ENCODE measurements at regions not wholly inside any gene's neighbourhood (a gene's known extent, or its start where the extent isn't known, plus 50 kb on each side); places are given as distances from the start of the nearest gene placed in this dataset.

DNA sequence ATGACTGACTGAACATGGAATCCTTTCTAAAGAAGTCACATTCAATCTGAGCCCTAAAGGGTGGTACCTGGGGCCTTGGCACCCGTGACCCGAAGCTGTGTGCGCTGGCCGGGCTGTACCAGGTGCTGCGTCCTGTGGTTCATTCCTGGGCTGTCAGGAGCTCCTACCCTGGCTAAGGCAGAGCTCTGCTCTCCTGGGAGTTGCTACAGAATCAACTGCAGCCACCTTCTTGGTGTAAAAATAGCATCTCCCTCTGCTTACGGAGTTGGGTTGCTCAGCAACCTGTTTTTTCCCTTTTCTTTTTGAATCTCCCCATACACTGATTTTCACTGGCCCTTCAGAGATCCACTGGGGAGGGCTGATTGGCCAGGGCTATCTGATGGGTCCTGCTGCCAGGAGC lies 236.6 kb upstream of the PDE10A start:
- DNase-seq, result no peak

DNA sequence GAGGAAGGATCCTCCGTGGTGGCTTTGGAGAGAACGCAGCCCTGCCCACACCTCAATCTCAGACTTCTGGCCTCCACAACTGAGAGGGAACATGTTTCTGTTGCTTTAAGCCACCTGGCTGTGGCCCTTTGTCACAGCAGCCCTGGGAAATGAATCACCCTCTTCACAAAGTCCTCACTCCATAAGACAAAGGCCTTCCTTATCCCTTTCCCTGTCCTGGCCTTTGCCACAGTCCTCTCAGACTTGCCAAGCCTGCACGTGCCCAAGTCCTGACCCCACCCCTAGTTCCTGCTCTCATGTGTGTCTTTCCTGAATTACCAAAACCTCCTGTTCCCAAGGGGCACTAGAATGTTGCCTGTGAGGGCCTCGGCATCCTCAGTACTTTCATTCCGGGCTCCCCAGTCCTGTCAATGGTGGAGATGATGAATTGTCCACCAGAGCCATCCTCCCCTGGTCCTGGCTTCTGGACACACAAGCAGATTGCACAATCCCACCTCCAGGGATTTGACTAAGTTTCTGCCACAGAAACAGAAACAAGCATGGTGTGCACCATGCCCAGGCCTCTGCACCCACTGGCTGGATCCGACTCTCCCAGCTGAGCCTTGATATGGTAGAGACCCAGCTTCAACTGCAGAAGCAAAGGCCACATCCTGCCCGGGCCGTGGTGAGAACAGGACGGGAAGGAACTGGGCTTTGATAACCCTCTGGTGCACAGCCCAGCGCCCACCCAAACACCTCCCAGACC lies 232.6 kb upstream of the PDE10A start:
- DNase-seq, result no peak

DNA sequence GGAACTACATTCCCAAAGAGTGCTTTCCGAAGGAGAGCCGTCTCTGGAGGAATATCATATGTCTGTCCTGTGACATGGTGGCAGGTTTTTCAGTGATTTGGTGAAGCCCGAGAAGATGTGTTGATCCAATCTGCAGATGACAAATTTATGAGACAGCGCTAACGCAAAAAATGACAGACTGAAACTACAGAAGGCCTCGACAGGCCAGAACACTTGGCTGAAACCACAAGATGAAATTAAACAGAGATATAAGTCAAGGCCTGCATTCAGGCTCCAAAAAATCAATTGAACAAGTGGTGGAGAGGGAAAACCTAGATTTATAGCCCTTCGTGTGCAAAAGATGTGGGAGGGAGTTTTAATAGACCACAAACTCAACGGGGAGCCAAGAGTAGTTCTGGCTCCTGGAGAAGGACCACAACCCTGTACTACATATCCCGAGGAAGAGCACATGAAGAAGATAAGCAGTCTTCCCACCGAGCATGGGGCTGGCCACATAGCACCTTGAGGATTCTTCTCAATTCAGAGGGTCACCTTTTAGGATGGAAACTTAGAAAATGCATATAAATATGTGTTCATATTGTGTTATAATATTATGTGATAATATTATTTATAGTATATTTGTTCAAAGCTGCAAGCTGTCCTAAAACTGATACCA lies 231.3 kb upstream of the PDE10A start:
- DNase-seq, result no peak

DNA sequence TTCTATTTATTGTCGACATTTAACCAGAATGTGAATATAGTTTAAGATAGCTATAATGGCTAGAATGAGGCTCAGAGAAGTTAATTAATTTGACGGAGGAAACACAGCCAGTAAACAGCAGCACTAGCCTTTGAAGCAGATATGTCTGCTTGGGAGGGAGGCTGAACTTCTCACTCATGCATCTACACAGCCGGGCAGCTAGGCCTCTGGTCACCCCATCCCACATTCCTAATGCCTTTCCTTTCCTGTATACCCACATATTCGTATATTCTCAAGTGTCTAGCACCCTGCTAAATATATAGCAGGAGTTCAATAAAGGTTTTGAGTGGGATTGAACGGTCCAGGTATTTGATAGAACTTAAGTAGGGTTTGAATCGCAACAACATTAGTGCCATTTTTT lies 230.4 kb upstream of the PDE10A start:
- no peak for DNase-seq

DNA sequence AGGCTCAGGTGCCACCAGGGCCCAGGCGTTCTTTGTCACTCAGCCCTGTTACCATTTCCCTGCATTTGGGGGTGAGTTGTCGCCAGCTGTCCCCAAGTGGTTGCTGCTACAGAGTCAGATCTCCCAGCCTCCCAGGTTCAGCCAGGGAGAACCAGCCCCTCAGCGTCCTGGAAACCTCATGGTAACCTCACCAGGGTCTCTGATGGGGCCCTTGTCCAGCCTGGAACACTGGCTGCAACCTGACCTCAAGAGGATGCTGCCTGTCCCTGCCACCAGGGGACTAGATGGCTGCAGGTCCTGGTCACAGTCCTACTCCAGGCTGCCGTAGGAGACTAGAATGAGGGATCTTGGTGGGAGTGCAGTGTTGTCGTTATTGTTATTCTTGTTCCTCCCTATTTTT lies 228.3 kb upstream of the PDE10A start:
- no peak for DNase-seq

DNA sequence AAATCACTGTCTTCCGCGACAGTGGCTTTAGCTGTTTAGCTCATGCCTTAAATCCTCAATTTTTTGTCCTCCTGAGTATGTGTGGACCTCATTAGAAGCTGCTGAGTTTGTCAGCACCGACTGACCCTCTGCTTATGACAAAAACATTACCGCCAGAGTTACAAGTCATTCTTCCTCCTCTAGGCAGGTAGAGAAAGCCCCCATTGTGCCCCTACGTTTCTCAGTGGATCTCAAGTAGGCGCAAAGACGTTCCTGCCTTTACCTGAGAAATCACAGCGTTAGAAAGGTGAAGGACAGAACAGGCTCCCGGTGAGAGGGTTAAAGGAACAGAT lies 227.3 kb upstream of the PDE10A start:
- DNase-seq, result no peak

GRCh38 chr6:165889636-165890403 lies 226.8 kb upstream of the PDE10A start:
- DNase-seq, result no peak

GRCh38 chr6:165886169-165886568 lies 223.1 kb upstream of the PDE10A start:
- no peak for DNase-seq

- peak; percentile 29 for DNase-seq
Observed at GRCh38 chr6:165884813-165885765, 222.0 kb upstream of the PDE10A start.

- DNase-seq, result no peak
Observed at GRCh38 chr6:165883851-165884640, 221.0 kb upstream of the PDE10A start.

DNA sequence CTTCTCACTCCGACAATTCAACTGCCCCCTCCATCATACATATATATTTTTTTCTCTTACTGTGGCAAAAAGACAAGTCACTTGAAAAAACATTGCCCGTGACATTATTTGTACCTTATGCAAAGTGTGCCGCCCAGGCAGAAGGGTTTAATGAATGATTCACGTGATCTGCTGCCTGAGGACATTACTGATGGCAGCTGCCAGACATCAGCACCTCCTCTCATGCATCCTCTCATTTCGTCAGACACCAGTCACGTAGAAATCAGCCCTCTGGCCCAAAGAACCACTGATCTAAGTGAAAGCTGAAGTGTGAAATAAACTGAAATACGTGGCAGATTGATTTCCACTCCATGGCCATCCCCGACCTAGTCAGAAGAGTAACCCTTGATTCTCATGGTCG lies 218.8 kb upstream of the PDE10A start:
- no peak for DNase-seq

GRCh38 chr6:165880686-165881085 lies 217.6 kb upstream of the PDE10A start:
- DNase-seq, result no peak

DNA sequence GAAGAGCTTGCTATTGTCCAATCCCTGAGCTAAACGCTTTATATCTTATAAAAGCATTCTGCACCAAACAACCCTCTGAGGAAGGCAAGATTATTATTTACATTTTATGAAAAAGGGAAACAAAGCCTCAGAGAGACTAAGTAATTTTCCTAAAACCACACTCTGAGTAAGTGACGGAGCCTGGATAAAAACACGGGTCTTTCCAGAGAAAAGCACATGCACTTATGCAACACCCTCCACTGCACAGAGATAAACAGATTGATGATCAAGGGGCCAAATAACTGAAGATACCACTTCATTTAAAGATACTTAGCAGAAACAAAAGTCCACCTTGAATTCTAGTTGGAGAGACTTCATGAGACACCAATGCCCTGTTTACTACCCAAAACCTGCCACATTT lies 214.7 kb upstream of the PDE10A start:
- DNase-seq, result no peak

- no peak for DNase-seq
Observed at GRCh38 chr6:165877192-165877591, 214.2 kb upstream of the PDE10A start.

DNA sequence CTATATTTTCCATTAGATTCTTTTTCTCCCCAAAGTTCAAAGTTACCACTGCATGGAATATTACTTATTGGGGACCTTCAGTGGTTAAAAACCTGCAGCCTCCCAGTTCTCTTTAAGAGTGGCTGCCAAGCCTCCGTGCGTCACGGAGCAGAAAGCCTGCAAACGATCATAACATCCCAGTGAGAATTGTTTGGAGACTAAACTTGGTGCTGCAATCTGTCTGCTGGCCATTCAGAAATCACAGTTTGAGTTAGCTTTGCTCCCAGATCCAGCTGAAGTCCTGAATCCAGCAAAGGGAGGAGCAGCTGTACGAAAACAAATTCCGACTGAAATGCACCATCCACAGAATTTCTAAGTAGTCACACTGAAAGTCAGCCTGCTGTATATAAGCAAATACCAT lies 213.5 kb upstream of the PDE10A start:
- no peak for DNase-seq

DNA sequence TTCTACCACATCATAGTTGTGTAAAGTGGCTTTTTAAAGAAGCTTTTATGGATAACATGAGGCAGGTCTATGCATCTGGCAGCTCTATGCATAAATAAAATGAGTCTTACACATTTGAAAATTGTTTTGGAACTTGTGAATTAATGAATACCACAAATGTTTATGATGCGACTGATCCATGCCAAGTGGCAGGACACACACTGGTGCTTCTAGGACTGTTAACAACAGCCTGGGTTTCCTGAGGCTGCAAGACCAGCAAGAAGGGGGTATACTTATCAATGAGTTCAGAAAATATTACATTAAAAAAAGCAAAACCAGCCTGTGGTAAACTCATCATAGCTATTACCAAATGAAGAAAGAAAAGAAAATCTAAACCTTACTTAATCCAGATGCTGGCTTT lies 212.9 kb upstream of the PDE10A start:
- no peak for DNase-seq

DNA sequence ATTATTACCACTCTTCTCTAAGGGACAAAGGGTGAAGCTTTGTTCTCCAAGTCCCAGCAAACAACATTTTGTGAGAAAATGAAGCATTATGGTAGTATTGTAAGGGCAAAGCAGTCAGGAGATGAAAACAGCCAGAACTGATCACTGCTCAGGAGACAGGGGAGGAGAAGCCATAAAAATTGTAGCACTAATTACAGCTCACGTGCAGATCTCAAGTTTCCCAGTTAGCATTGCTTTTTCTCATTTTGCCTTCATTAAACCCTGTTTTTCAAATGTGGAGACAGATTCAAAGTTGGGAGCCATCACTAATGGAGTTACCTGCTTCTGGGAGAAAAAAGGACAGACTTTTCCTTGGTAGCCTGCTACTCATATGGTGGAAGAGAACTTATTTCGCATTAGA lies 210.9 kb upstream of the PDE10A start:
- DNase-seq, result no peak

GRCh38 chr6:165872811-165873210 lies 209.8 kb upstream of the PDE10A start:
- DNase-seq, result no peak

DNA sequence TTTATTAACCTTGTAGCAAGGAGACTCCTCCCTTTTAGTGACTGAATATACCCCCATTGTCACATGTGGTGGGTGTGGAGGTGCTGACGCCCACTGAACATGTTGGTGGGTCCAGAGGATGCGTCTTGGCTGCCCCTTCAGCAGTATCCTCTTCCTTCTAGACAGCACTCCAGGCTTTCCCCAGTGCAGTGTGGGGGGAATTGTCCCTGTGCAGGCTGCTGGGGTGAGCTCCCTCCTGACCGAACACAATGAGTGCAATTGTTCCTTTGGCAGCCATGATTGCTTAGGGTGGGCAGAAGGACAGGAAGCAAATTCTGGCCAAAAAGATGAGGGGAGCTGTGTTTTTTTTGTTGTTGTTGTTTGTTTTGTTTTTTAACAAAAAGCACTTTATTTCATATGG lies 209.3 kb upstream of the PDE10A start:
- DNase-seq, result no peak

DNA sequence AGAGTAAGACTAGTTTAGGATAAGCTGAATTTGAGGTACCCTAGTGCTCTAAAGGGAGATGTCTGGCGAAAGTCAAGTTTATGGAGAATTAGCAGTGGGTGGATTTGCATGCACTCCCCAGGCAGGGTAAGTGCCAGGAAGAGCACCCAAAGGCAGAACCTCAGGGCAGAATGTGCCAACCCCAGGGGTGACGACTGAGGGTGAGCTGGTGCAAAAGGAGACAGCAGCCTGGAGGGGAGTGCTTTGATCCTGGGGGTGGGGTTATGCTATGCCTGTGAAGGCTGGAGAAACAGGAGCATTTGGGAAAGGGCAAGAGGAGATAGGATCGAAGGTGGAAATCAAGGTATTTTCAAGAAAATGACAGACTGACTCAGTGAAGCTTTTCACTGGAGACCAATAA lies 208.5 kb upstream of the PDE10A start:
- DNase-seq, result no peak

GRCh38 chr6:165869526-165869925 lies 206.5 kb upstream of the PDE10A start:
- no peak for DNase-seq

- DNase-seq, result no peak
Observed at GRCh38 chr6:165864925-165865324, 201.9 kb upstream of the PDE10A start.
